K562 (cell line): ENCODE measurements at regions not wholly inside any gene's neighbourhood (a gene's known extent, or its start where the extent isn't known, plus 50 kb on each side); places are given as distances from the start of the nearest gene placed in this dataset.

Experiments
- ATAC-seq: fragments of 200-7000 bp; cut with Tn5 transposase; 3 replicates; pipeline ENCODE4 v1.9.1; 2020; ENCODE audit warnings: moderate library complexity
- BruUV-seq: library from RNA; stranded (reverse); fragments of 400-500 nt; replicated peaks from 2 replicates; lab custom pipeline; 2021; lab: Mats Ljungman, UMichigan
- CTCF ChIA-PET: fragments of 300-600 bp; formaldehyde crosslinking; extraction: SDS; loops from one replicate; lab custom pipeline; 2021; ENCODE audit warnings: low intra/inter-chr PET ratio; lab: Yijun Ruan, JAX
- POLR2A ChIA-PET: fragments of 300-600, 350-650 bp; sonication (Branson Sonifier 250); formaldehyde crosslinking; extraction: SDS; loops from one replicate; lab custom pipeline; 2021; ENCODE audit warnings: antibody characterized with exemption, inconsistent platforms; lab: Yijun Ruan, JAX
- DNase-seq, 4 experiments: peaks; one replicate each; pipeline versions ENCODE4 v3.0.0 to v3.0.0-alpha.2; 2011 to 2018; ENCODE audit warnings: low spot score in 3 of 4, mixed read lengths in 3 of 4; ENCODE audit errors: extremely low read depth in 1 of 4
- FAIRE-seq: peaks from 2 replicates; lab custom pipeline; 2011; peaks lifted over from hg19 to GRCh38; lab: Jason Lieb, UNC
- H2AFZ ChIP-seq: 2 replicates; pipeline ENCODE4 v1.6.0; 2011; ENCODE audit warnings: low read depth, low read length, control low read depth, inconsistent platforms
- H3K27ac ChIP-seq: fragments of 200-600 bp; 3 replicates; pipeline ENCODE4 v1.8.0; 2011; ENCODE audit warnings: low read depth, mild to moderate bottlenecking, control low read depth, inconsistent platforms, low read length, moderate library complexity, mixed read lengths; ENCODE audit errors: extremely low read depth
- H3K27me3 ChIP-seq, 2 experiments: fragments of 300-600 bp in 1 of 2; 2 replicates in 1 of 2; 3 replicates in 1 of 2; pipeline versions ENCODE4 v1.6.0 to v1.8.0; 2011; ENCODE audit warnings: inconsistent platforms in 2 of 2, low read length in 2 of 2, mild to moderate bottlenecking in 1 of 2, mixed read lengths in 1 of 2, moderate library complexity in 1 of 2; ENCODE audit not compliant: control insufficient read depth in 2 of 2, insufficient read depth in 2 of 2
- H3K36me3 ChIP-seq: fragments of 300-600 bp; 3 replicates; pipeline ENCODE4 v1.8.0; 2011; ENCODE audit warnings: mild to moderate bottlenecking, low read length, inconsistent platforms; ENCODE audit not compliant: control insufficient read depth, insufficient read depth
- H3K4me1 ChIP-seq, 2 experiments: fragments of 200-600 bp in 1 of 2; replicated peaks in 1 of 2; 2 replicates in 1 of 2; 3 replicates in 1 of 2; pipeline versions ENCODE4 v1.5.1 to v1.8.0; 2011; ENCODE audit warnings: inconsistent platforms in 2 of 2, low read length in 2 of 2, mild to moderate bottlenecking in 1 of 2, mixed read lengths in 1 of 2, moderate library complexity in 1 of 2; ENCODE audit not compliant: control insufficient read depth in 2 of 2, insufficient read depth in 2 of 2
- H3K4me2 ChIP-seq: 2 replicates; pipeline ENCODE4 v1.6.1; 2011; ENCODE audit warnings: low read length, control low read depth, inconsistent platforms, mixed read lengths; ENCODE audit not compliant: insufficient read depth
- H3K4me3 ChIP-seq: fragments of 200-600 bp; sonication (generic), shearing (Covaris generic); 2 replicates; pipeline ENCODE4 v1.5.1; 2016; ENCODE audit warnings: control low read depth, inconsistent platforms
- H3K79me2 ChIP-seq: fragments of 200-600 bp; 3 replicates; pipeline ENCODE4 v1.8.0; 2011; ENCODE audit warnings: low read length, inconsistent platforms; ENCODE audit not compliant: control insufficient read depth, insufficient read depth
- H3K9ac ChIP-seq, 2 experiments: 2 replicates each; pipeline versions ENCODE4 v1.6.0 to v1.6.1; 2011; ENCODE audit warnings: low read depth in 2 of 2, low read length in 2 of 2, control low read depth in 1 of 2, inconsistent platforms in 1 of 2, mild to moderate bottlenecking in 1 of 2, mixed read lengths in 1 of 2; ENCODE audit not compliant: insufficient read depth in 1 of 2
- H3K9me1 ChIP-seq: one replicate; pipeline ENCODE4 v1.6.0; 2011; ENCODE audit warnings: inconsistent platforms, mild to moderate bottlenecking, low read length, moderate library complexity; ENCODE audit not compliant: control insufficient read depth, insufficient read depth
- H3K9me3 ChIP-seq: replicated peaks from 2 replicates; pipeline ENCODE4 v1.5.1; 2011; ENCODE audit warnings: low read depth, low read length, inconsistent platforms; ENCODE audit not compliant: control insufficient read depth, insufficient read depth
- H4K20me1 ChIP-seq: replicated peaks from 2 replicates; pipeline ENCODE4 v1.6.1; 2011; ENCODE audit warnings: low read length, inconsistent platforms, mixed read lengths; ENCODE audit not compliant: control insufficient read depth, insufficient read depth
- DLX4 ChIP-seq: fragments of 250-450 bp; sonication (Bioruptor Pico); IDR thresholded peaks from 2 replicates; pipeline ENCODE4 v1.6.1; 2021; ENCODE audit warnings: mild to moderate bottlenecking
- DPF2 ChIP-seq: fragments of 450-650 bp; IDR thresholded peaks from 2 replicates; pipeline ENCODE4 v1.6.1; 2016
- ETV1 ChIP-seq: fragments of 450-650 bp; conservative IDR thresholded peaks from 2 replicates; pipeline ENCODE4 v1.6.1; 2016; ENCODE audit warnings: missing genetic modification characterization, control low read depth, low read depth, missing compliant biosample characterization
- HDAC3 ChIP-seq: fragments of 450-650 bp; IDR thresholded peaks from 2 replicates; pipeline ENCODE4 v1.6.1; 2018; ENCODE audit warnings: borderline replicate concordance, mild to moderate bottlenecking, moderate library complexity; ENCODE audit not compliant: partially characterized antibody
- HNRNPK ChIP-seq: fragments of 200-400 bp; formaldehyde crosslinking; IDR thresholded peaks from one replicate; pipeline ENCODE4 v1.6.1; 2018; ENCODE audit warnings: mild to moderate bottlenecking, low read depth, low read length; ENCODE audit not compliant: poor library complexity, severe bottlenecking
- HNRNPL ChIP-seq: fragments of 200-400 bp; formaldehyde crosslinking; IDR thresholded peaks from 2 replicates; pipeline ENCODE4 v1.6.1; 2017; ENCODE audit warnings: low read depth, mild to moderate bottlenecking, low read length
- ID3 ChIP-seq, 2 experiments: fragments of 250-450 bp in 1 of 2; fragments of 450-650 bp in 1 of 2; sonication (Bioruptor Pico) in 1 of 2; IDR thresholded peaks; 2 replicates each; pipeline versions ENCODE4 v1.6.1 to v1.8.0; 2016 to 2021; ENCODE audit warnings: mild to moderate bottlenecking in 2 of 2, moderate library complexity in 2 of 2, missing compliant biosample characterization in 1 of 2, missing genetic modification characterization in 1 of 2
- NFE2L1 ChIP-seq: fragments of 450-650 bp; IDR thresholded peaks from 2 replicates; pipeline ENCODE4 v1.6.1; 2016; ENCODE audit warnings: missing genetic modification characterization, low read depth, mild to moderate bottlenecking, missing compliant biosample characterization, moderate library complexity, borderline replicate concordance
- NFIC ChIP-seq: fragments of 450-650 bp; IDR thresholded peaks from 2 replicates; pipeline ENCODE4 v1.6.1; 2017; ENCODE audit warnings: mild to moderate bottlenecking, inconsistent platforms
- NFYB ChIP-seq: IDR thresholded peaks from 2 replicates; pipeline ENCODE4 v1.6.1; 2011; ENCODE audit warnings: mild to moderate bottlenecking, moderate library complexity; ENCODE audit not compliant: insufficient read length; ENCODE audit errors: extremely low read depth
- RCOR1 ChIP-seq, 2 experiments: IDR thresholded peaks; 2 replicates each; pipeline ENCODE4 v1.6.1; 2012; ENCODE audit warnings: low read depth in 2 of 2, low read length in 2 of 2, borderline replicate concordance in 1 of 2, improper control_type of control experiment in 1 of 2
- SMAD1 ChIP-seq: fragments of 150-350 bp; IDR thresholded peaks from 2 replicates; pipeline ENCODE4 v1.6.1; 2014; ENCODE audit warnings: low read length, low read depth; ENCODE audit not compliant: partially characterized antibody
- SP2 ChIP-seq: IDR thresholded peaks from 2 replicates; pipeline ENCODE4 v1.6.1; 2011; ENCODE audit warnings: mild to moderate bottlenecking, low read depth, low read length, moderate library complexity; ENCODE audit not compliant: poor library complexity, severe bottlenecking; ENCODE audit errors: extremely low read depth
- ZNF431 ChIP-seq: sonication (generic); formaldehyde crosslinking; IDR thresholded peaks from 2 replicates; pipeline ENCODE4 v1.8.0; 2022; ENCODE audit warnings: mild to moderate bottlenecking, missing genetic modification reagents
- in situ Hi-C: fragments of 300-500 bp; cut with MboI; formaldehyde crosslinking; loops from 4 replicates; pipeline ENCODE4 v1.15.0; 2018; ENCODE audit warnings: inconsistent platforms, mixed read lengths
- intact Hi-C: fragments of 100-400 bp; cut with micrococcal nuclease; formaldehyde crosslinking; loops from 2 replicates; pipeline ENCODE4 v1.14.2; 2022
- TF ChIP-seq, protein P1 (sequence below): fragments of 450-650 bp; IDR thresholded peaks from 2 replicates; pipeline ENCODE4 v1.6.1; 2017; ENCODE audit warnings: antibody characterized with exemption, mild to moderate bottlenecking

GRCh38 chr2:64848363-64848762 is 140.8 kb upstream of the SLC1A4 start (continued):
- TF ChIP-seq, protein P1, sequence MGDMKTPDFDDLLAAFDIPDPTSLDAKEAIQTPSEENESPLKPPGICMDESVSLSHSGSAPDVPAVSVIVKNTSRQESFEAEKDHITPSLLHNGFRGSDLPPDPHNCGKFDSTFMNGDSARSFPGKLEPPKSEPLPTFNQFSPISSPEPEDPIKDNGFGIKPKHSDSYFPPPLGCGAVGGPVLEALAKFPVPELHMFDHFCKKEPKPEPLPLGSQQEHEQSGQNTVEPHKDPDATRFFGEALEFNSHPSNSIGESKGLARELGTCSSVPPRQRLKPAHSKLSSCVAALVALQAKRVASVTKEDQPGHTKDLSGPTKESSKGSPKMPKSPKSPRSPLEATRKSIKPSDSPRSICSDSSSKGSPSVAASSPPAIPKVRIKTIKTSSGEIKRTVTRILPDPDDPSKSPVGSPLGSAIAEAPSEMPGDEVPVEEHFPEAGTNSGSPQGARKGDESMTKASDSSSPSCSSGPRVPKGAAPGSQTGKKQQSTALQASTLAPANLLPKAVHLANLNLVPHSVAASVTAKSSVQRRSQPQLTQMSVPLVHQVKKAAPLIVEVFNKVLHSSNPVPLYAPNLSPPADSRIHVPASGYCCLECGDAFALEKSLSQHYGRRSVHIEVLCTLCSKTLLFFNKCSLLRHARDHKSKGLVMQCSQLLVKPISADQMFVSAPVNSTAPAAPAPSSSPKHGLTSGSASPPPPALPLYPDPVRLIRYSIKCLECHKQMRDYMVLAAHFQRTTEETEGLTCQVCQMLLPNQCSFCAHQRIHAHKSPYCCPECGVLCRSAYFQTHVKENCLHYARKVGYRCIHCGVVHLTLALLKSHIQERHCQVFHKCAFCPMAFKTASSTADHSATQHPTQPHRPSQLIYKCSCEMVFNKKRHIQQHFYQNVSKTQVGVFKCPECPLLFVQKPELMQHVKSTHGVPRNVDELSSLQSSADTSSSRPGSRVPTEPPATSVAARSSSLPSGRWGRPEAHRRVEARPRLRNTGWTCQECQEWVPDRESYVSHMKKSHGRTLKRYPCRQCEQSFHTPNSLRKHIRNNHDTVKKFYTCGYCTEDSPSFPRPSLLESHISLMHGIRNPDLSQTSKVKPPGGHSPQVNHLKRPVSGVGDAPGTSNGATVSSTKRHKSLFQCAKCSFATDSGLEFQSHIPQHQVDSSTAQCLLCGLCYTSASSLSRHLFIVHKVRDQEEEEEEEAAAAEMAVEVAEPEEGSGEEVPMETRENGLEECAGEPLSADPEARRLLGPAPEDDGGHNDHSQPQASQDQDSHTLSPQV = no peak
- TF ChIP-seq SP2 = no peak

DNA sequence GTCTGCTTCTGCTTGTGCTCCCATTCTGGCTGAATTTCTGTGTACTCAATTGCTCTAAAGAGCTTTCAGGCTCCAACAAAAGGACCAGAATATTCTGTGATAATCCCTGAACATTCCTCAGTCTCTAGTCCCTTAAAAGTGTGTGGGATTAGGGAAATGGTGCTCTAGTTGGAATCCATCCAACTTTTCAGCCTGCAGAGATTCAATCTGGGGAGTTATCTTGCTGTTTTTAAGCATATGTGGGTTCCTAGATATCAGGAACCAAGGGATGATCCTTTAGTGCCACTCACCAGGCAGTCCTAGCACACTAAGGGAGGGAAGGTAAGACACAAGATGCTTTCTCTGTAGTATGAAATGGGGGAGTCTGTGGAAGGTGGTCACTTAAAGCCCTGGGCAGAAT is 140.3 kb upstream of the SLC1A4 start:
- intact Hi-C loops (no loop called here), in situ Hi-C loops (no loop called here)
- Histone ChIP-seq H4K20me1 (no peaks in the 10 kb centered on the region), H2AFZ (no peak overlapping the region), H3K4me3 (no peak overlapping the region), H3K9me3 (no peaks in the 10 kb centered on the region), H3K79me2 (no peaks in the 10 kb centered on the region), H3K4me2 (no peak overlapping the region), H3K36me3 (no peaks in the 10 kb centered on the region), H3K27ac (no peak overlapping the region), H3K27me3 (no peaks in the 10 kb centered on the region), H3K9me1 (no peaks in the 10 kb centered on the region), H3K4me1 (peaks cover 0 to 19% of the 10 kb centered on the region in 2 experiments; a peak in 3 of 5 replicates), H3K9ac (no peak overlapping the region)
- no peak for ATAC-seq
- ChIA-PET CTCF (no interaction called here), POLR2A (interaction anchor here (0.6 to 1.0 kb wide), 4 partner anchors 209 to 864 kb away, joined by 3 to 4 read pairs (median 4); no protein-coding TSS in a partner anchor)
- FAIRE-seq = no peak
- no peak for DNase-seq
- BruUV-seq = no TSS peak
- TF ChIP-seq ETV1 (tag) = no peak
- no peak for TF ChIP-seq NFE2L1 (tag)
- TF ChIP-seq NFIC = peak; percentile 70
- no peak for TF ChIP-seq HDAC3
- TF ChIP-seq RCOR1 (IDR thresholded peaks at IDR 0.05; ENCODE audit: borderline replicate concordance in 1 of 2, low read depth in 2 of 2, low read length in 2 of 2) = peak in 1 of 2 experiments; percentile 68; a peak in 1 of 4 replicates
- TF ChIP-seq NFYB = no peak
- TF ChIP-seq HNRNPK = no peak
- no peak for TF ChIP-seq SMAD1
- no peak for TF ChIP-seq DPF2
- no peak for TF ChIP-seq HNRNPL
- no peak for TF ChIP-seq DLX4 (CRISPR knock-in tag)
- TF ChIP-seq ID3 (CRISPR knock-in tag; IDR thresholded peaks at IDR 0.05) = no peak
- TF ChIP-seq ID3 (tag; IDR thresholded peaks at IDR 0.05) = no peak
- no peak for TF ChIP-seq ZNF431 (CRISPR knock-in tag)
